T-helper 1 cell treated with Interleukin-12 subunit alpha and Interleukin-12 subunit beta and Interleukin-4 antibody, amounts not matched to agents 30 μg/mL and 1 μg/mL, for 36 hours (primary cell): ENCODE measurements at regions not wholly inside any gene's neighbourhood (a gene's known extent, or its start where the extent isn't known, plus 50 kb on each side); places are given as distances from the start of the nearest gene placed in this dataset.

Experiments used
- H3K27ac Mint-ChIP-seq: one replicate; pipeline ENCODE4 v1.8.0; 2021; ENCODE audit warnings: mild to moderate bottlenecking, mixed read lengths
- H3K27me3 Mint-ChIP-seq: one replicate; pipeline ENCODE4 v1.8.0; 2021; ENCODE audit warnings: low read depth, mixed read lengths
- H3K36me3 Mint-ChIP-seq: one replicate; pipeline ENCODE4 v1.8.0; 2021; ENCODE audit warnings: low read depth, mixed read lengths
- H3K4me1 Mint-ChIP-seq: one replicate; pipeline ENCODE4 v1.8.0; 2021; ENCODE audit warnings: low read depth, mixed read lengths
- H3K4me3 Mint-ChIP-seq: one replicate; pipeline ENCODE4 v1.8.0; 2021; ENCODE audit warnings: mild to moderate bottlenecking, moderate library complexity, mixed read lengths
- H3K9me3 Mint-ChIP-seq: one replicate; pipeline ENCODE4 v1.8.0; 2021; ENCODE audit warnings: mixed read lengths

GRCh38 chr13:50303963-50304721 lies 288.9 kb downstream of the KCNRG start:
- no peak overlapping the region for H3K27ac Mint-ChIP-seq
- peaks cover 47% of the 10 kb centered on the region for H3K27me3 Mint-ChIP-seq
- H3K9me3 Mint-ChIP-seq: peaks cover 3% of the 10 kb centered on the region
- H3K4me3 Mint-ChIP-seq: no peak overlapping the region
- H3K4me1 Mint-ChIP-seq: no peaks in the 10 kb centered on the region
- no peaks in the 10 kb centered on the region for H3K36me3 Mint-ChIP-seq

- Mint-ChIP-seq H3K27ac (no peak overlapping the region), H3K27me3 (peaks cover 32% of the 10 kb centered on the region), H3K4me3 (no peak overlapping the region), H3K4me1 (peaks cover 7% of the 10 kb centered on the region), H3K9me3 (peaks cover 3% of the 10 kb centered on the region), H3K36me3 (no peaks in the 10 kb centered on the region)
Measured at GRCh38 chr13:50306156-50306555, 290.9 kb downstream of the KCNRG start.

- H3K27ac Mint-ChIP-seq: no peak overlapping the region
- no peaks in the 10 kb centered on the region for H3K36me3 Mint-ChIP-seq
- H3K4me3 Mint-ChIP-seq: no peak overlapping the region
- H3K4me1 Mint-ChIP-seq: peaks cover 7% of the 10 kb centered on the region
- peaks cover 32% of the 10 kb centered on the region for H3K27me3 Mint-ChIP-seq
- H3K9me3 Mint-ChIP-seq: peaks cover 3% of the 10 kb centered on the region
Measured at GRCh38 chr13:50309318-50309717, 294.1 kb downstream of the KCNRG start.

GRCh38 chr13:50309882-50310594 lies 294.8 kb downstream of the KCNRG start:
- no peaks in the 10 kb centered on the region for H3K36me3 Mint-ChIP-seq
- H3K9me3 Mint-ChIP-seq: peaks cover 3% of the 10 kb centered on the region
- H3K27me3 Mint-ChIP-seq: peaks cover 31% of the 10 kb centered on the region
- H3K27ac Mint-ChIP-seq: no peak overlapping the region
- H3K4me3 Mint-ChIP-seq: no peak overlapping the region
- H3K4me1 Mint-ChIP-seq: peaks cover 7% of the 10 kb centered on the region

- no peak overlapping the region for H3K27ac Mint-ChIP-seq
- H3K4me3 Mint-ChIP-seq: no peak overlapping the region
- no peaks in the 10 kb centered on the region for H3K36me3 Mint-ChIP-seq
- H3K27me3 Mint-ChIP-seq: peaks cover 24% of the 10 kb centered on the region
- H3K9me3 Mint-ChIP-seq: peaks cover 3% of the 10 kb centered on the region
- peaks cover 7% of the 10 kb centered on the region for H3K4me1 Mint-ChIP-seq
Measured at GRCh38 chr13:50310734-50311133, 295.5 kb downstream of the KCNRG start.

GRCh38 chr13:50318887-50319286 lies 303.6 kb downstream of the KCNRG start:
- no peaks in the 10 kb centered on the region for H3K9me3 Mint-ChIP-seq
- H3K4me1 Mint-ChIP-seq: peaks cover 10% of the 10 kb centered on the region
- H3K4me3 Mint-ChIP-seq: no peak overlapping the region
- no peaks in the 10 kb centered on the region for H3K36me3 Mint-ChIP-seq
- peaks cover 11% of the 10 kb centered on the region for H3K27me3 Mint-ChIP-seq
- no peak overlapping the region for H3K27ac Mint-ChIP-seq

GRCh38 chr13:50319635-50320255 lies 304.5 kb downstream of the KCNRG start:
- no peaks in the 10 kb centered on the region for H3K36me3 Mint-ChIP-seq
- peaks cover 14% of the 10 kb centered on the region for H3K27me3 Mint-ChIP-seq
- H3K4me1 Mint-ChIP-seq: peaks cover 10% of the 10 kb centered on the region
- no peak overlapping the region for H3K4me3 Mint-ChIP-seq
- H3K9me3 Mint-ChIP-seq: no peaks in the 10 kb centered on the region
- no peak overlapping the region for H3K27ac Mint-ChIP-seq

- Mint-ChIP-seq H3K4me3 (no peak overlapping the region), H3K27ac (no peak overlapping the region), H3K27me3 (peaks cover 19% of the 10 kb centered on the region)
Measured at GRCh38 chr13:50320271-50320862, 305.1 kb downstream of the KCNRG start.

GRCh38 chr13:50322006-50322405 lies 306.8 kb downstream of the KCNRG start:
- Mint-ChIP-seq H3K9me3 (no peaks in the 10 kb centered on the region), H3K4me3 (no peak overlapping the region), H3K27me3 (peaks cover 34% of the 10 kb centered on the region), H3K4me1 (peaks cover 10% of the 10 kb centered on the region), H3K27ac (no peak overlapping the region), H3K36me3 (no peaks in the 10 kb centered on the region)

More at GRCh38 chr13:50320271-50320862, 305.1 kb downstream of the KCNRG start:
- Mint-ChIP-seq H3K9me3 (no peaks in the 10 kb centered on the region), H3K4me1 (peaks cover 10% of the 10 kb centered on the region), H3K36me3 (no peaks in the 10 kb centered on the region)

GRCh38 chr13:50323440-50324065 lies 308.3 kb downstream of the KCNRG start:
- Mint-ChIP-seq H3K27me3 (peaks cover 31% of the 10 kb centered on the region), H3K9me3 (no peaks in the 10 kb centered on the region), H3K4me3 (no peak overlapping the region), H3K36me3 (no peaks in the 10 kb centered on the region), H3K4me1 (peaks cover 10% of the 10 kb centered on the region), H3K27ac (no peak overlapping the region)

GRCh38 chr13:50326271-50326670 lies 311.0 kb downstream of the KCNRG start:
- Mint-ChIP-seq H3K27ac (no peak overlapping the region), H3K4me3 (no peak overlapping the region), H3K27me3 (peaks cover 48% of the 10 kb centered on the region), H3K36me3 (no peaks in the 10 kb centered on the region), H3K4me1 (no peaks in the 10 kb centered on the region), H3K9me3 (no peaks in the 10 kb centered on the region)

- Mint-ChIP-seq H3K9me3 (no peaks in the 10 kb centered on the region), H3K4me1 (no peaks in the 10 kb centered on the region), H3K36me3 (no peaks in the 10 kb centered on the region), H3K27ac (no peak overlapping the region), H3K4me3 (no peak overlapping the region), H3K27me3 (peaks cover 48% of the 10 kb centered on the region)
Measured at GRCh38 chr13:50326811-50327210, 311.6 kb downstream of the KCNRG start.

- Mint-ChIP-seq H3K4me3 (no peak overlapping the region), H3K9me3 (peaks cover 3% of the 10 kb centered on the region), H3K27me3 (peaks cover 13% of the 10 kb centered on the region), H3K27ac (no peak overlapping the region), H3K36me3 (peaks cover 5% of the 10 kb centered on the region), H3K4me1 (peaks cover 3% of the 10 kb centered on the region)
Measured at GRCh38 chr13:50334115-50334778, 319.0 kb downstream of the KCNRG start.

- Mint-ChIP-seq H3K4me3 (no peak overlapping the region), H3K27ac (no peak overlapping the region), H3K4me1 (peaks cover 3% of the 10 kb centered on the region), H3K36me3 (peaks cover 5% of the 10 kb centered on the region), H3K9me3 (peaks cover 3% of the 10 kb centered on the region), H3K27me3 (peaks cover 6% of the 10 kb centered on the region)
Measured at GRCh38 chr13:50334944-50335343, 319.7 kb downstream of the KCNRG start.
